Osteocyte (in vitro differentiated cells): ENCODE measurements at regions not wholly inside any gene's neighbourhood (a gene's known extent, or its start where the extent isn't known, plus 50 kb on each side); places are given as distances from the start of the nearest gene placed in this dataset.

ENCODE experiments used
- DNase-seq: peaks from one replicate; pipeline ENCODE4 v3.0.0; 2021; ENCODE audit warnings: mixed read lengths; ENCODE audit not compliant: unreplicated experiment; ENCODE audit errors: extremely low spot score
- H3K27ac Mint-ChIP-seq: one replicate; pipeline ENCODE4 v1.8.0; 2021; ENCODE audit warnings: mild to moderate bottlenecking, mixed read lengths; ENCODE audit not compliant: unreplicated experiment
- H3K27me3 Mint-ChIP-seq: one replicate; pipeline ENCODE4 v1.8.0; 2021; ENCODE audit warnings: mixed read lengths; ENCODE audit not compliant: unreplicated experiment
- H3K36me3 Mint-ChIP-seq: one replicate; pipeline ENCODE4 v1.8.0; 2021; ENCODE audit warnings: mixed read lengths; ENCODE audit not compliant: unreplicated experiment
- H3K4me1 Mint-ChIP-seq: one replicate; pipeline ENCODE4 v1.8.0; 2021; ENCODE audit warnings: mixed read lengths; ENCODE audit not compliant: unreplicated experiment
- H3K4me3 Mint-ChIP-seq: one replicate; pipeline ENCODE4 v1.8.0; 2021; ENCODE audit warnings: mild to moderate bottlenecking, moderate library complexity, mixed read lengths; ENCODE audit not compliant: unreplicated experiment
- H3K9me3 Mint-ChIP-seq: one replicate; pipeline ENCODE4 v1.8.0; 2021; ENCODE audit warnings: mixed read lengths; ENCODE audit not compliant: unreplicated experiment
- TF ChIP-seq, protein P1 (sequence below): fragments of 200-600 bp; sonication (generic); IDR thresholded peaks from 2 replicates; pipeline ENCODE4 v1.5.0; 2021; ENCODE audit warnings: antibody characterized with exemption, mild to moderate bottlenecking, moderate library complexity

DNA sequence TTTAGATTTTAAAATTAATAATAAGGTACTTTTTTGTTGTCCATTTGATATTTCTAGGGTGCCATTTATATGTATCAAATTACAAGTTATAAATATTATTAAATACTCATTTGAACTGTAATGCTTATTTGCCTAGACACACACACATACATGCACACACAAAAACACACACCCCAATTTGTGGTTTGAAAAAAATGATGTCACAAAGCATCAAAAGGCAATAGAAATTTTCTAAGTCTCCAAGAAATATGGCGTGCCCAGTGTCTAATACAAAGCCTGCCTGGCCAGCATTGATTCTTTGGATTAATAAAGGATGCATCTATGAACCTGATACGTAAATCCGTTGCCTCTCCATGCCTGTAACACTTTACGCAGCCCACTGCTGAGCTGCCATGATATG lies 252.8 kb upstream of the BLID start:
- H3K27me3 Mint-ChIP-seq = peaks cover 16% of the 10 kb centered on the region
- H3K9me3 Mint-ChIP-seq = no peaks in the 10 kb centered on the region
- DNase-seq = no peak
- TF ChIP-seq, protein P1, sequence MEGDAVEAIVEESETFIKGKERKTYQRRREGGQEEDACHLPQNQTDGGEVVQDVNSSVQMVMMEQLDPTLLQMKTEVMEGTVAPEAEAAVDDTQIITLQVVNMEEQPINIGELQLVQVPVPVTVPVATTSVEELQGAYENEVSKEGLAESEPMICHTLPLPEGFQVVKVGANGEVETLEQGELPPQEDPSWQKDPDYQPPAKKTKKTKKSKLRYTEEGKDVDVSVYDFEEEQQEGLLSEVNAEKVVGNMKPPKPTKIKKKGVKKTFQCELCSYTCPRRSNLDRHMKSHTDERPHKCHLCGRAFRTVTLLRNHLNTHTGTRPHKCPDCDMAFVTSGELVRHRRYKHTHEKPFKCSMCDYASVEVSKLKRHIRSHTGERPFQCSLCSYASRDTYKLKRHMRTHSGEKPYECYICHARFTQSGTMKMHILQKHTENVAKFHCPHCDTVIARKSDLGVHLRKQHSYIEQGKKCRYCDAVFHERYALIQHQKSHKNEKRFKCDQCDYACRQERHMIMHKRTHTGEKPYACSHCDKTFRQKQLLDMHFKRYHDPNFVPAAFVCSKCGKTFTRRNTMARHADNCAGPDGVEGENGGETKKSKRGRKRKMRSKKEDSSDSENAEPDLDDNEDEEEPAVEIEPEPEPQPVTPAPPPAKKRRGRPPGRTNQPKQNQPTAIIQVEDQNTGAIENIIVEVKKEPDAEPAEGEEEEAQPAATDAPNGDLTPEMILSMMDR = no peak
- no peak overlapping the region for H3K27ac Mint-ChIP-seq
- H3K36me3 Mint-ChIP-seq = no peaks in the 10 kb centered on the region
- no peaks in the 10 kb centered on the region for H3K4me1 Mint-ChIP-seq
- no peak overlapping the region for H3K4me3 Mint-ChIP-seq

DNA sequence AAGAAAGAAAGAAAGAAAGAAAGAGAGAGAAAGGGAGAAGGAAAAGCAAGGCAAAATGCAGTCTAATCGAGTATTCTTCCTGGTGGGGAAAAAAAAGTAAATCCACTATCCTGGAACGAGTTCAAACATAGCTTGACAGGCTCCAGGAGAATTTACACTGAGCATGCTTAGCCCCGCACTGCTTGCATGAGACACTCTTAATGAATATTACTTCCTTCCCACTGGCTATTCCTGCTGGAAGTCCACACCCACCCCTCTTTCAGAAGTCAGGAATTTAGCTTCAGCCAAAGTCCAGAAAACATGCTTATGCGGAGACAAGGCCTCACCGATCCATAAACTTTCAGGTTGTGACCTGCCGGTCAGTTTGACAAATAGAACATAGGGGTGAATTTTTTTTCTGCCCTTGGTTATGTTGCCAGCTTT lies 251.8 kb upstream of the BLID start:
- H3K27ac Mint-ChIP-seq = no peak overlapping the region
- no peak overlapping the region for H3K4me3 Mint-ChIP-seq
- TF ChIP-seq, protein P1 = no peak
- no peak for DNase-seq
- H3K27me3 Mint-ChIP-seq = peaks cover 13% of the 10 kb centered on the region
- H3K9me3 Mint-ChIP-seq = no peaks in the 10 kb centered on the region
- no peaks in the 10 kb centered on the region for H3K36me3 Mint-ChIP-seq
- H3K4me1 Mint-ChIP-seq = no peaks in the 10 kb centered on the region

DNA sequence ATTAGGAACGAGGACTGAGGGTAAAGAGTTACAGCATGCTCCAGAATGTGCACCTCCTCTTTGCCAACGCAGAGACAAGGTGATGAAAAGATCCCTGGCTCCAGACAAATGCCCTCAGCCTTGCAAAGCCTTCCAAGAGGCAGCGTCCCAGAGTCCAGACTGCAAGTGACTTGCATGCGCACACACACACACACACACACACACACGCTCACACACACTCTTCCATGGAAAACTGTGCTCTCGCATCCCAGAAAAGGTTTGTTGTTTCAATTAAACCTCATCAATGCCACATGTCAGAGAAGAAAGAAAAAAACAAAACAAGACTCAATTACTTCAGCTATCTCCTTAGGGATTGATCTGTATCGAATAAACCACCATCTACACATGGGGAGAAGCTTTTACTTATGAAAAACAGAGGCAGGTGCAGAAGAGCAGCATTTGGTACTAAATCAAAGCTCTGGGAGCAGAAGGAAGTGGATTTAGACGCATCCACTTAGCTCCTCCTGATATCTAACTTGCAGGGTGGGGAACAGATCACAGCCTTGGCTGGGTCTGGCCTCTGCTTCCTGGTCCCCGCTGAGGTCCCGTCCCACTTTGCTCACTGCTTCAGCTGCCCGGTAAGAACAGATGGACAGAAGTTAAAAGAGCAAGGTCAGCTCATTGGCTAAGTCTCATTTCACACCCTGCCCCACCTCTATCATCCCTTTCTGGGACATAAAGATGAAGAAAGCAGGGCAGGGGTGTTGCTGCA lies 249.8 kb upstream of the BLID start:
- H3K4me1 Mint-ChIP-seq = no peaks in the 10 kb centered on the region
- no peak overlapping the region for H3K27ac Mint-ChIP-seq
- DNase-seq = no peak
- no peaks in the 10 kb centered on the region for H3K36me3 Mint-ChIP-seq
- no peak overlapping the region for H3K4me3 Mint-ChIP-seq
- H3K9me3 Mint-ChIP-seq = peaks cover 2% of the 10 kb centered on the region
- TF ChIP-seq, protein P1 = no peak
- H3K27me3 Mint-ChIP-seq = peaks cover 7% of the 10 kb centered on the region

DNA sequence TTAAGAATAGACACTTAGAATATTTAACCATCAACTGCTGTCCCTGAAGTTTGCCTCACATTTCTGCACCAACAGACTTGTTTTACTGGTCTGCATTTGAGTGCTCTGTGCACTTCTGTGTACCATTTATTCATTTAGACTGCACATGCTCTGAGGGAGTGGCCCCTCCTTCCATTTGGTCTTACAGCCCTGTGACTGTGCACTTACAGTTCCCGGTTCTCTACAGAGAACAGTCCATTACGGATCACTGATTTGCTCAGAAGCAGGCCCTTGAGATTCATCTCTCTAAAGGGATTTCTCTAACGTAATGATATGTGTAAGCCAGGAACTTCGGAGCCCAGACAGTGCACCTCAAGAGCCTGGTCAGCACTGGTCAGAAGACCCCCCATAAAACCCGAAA lies 247.3 kb upstream of the BLID start:
- H3K4me1 Mint-ChIP-seq = no peaks in the 10 kb centered on the region
- no peak for DNase-seq
- H3K9me3 Mint-ChIP-seq = peaks cover 9% of the 10 kb centered on the region
- H3K4me3 Mint-ChIP-seq = no peak overlapping the region
- no peaks in the 10 kb centered on the region for H3K36me3 Mint-ChIP-seq
- peaks cover 7% of the 10 kb centered on the region for H3K27me3 Mint-ChIP-seq
- no peak overlapping the region for H3K27ac Mint-ChIP-seq
- TF ChIP-seq, protein P1 = no peak

DNA sequence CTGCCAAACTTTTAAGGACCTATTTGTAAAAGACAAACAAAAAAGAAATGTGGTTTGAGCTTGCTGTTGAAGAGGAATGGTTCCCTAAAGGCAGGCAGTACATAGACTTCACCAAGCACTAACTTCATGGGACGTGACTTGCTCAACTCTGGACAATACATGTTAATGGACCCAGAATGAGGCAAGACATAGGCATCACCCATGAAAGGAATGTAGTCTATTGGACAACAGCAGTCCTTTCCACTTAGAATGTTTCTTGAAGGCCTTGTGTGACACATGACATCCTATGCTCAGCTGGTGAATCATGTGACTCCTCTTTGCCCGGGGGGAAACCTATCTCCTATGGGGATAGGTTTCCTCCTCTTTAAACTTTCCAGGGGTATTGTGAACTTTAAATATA lies 246.4 kb upstream of the BLID start:
- no peaks in the 10 kb centered on the region for H3K36me3 Mint-ChIP-seq
- TF ChIP-seq, protein P1 = no peak
- no peak for DNase-seq
- H3K4me1 Mint-ChIP-seq = no peaks in the 10 kb centered on the region
- peaks cover 7% of the 10 kb centered on the region for H3K27me3 Mint-ChIP-seq
- H3K9me3 Mint-ChIP-seq = peaks cover 9% of the 10 kb centered on the region
- no peak overlapping the region for H3K4me3 Mint-ChIP-seq
- H3K27ac Mint-ChIP-seq = no peak overlapping the region
